ENCODE measurements at regions not wholly inside any gene's neighbourhood (a gene's known extent, or its start where the extent isn't known, plus 50 kb on each side); places are given as distances from the start of the nearest gene placed in this dataset.

GRCh38 chr16:26901983-26902382 lies 164.7 kb upstream of the C16orf82 start:
- TF ChIP-seq CTCF (conservative IDR thresholded peaks at IDR 0.05 in 1 of 2, IDR thresholded peaks at IDR 0.05 in 1 of 2; ENCODE audit: low read depth in 1 of 2, low read length in 2 of 2) = no peak
- no peak for TF ChIP-seq EZH2 (IDR thresholded peaks at IDR 0.05; ENCODE audit: low read length, missing control alignments)

All from fibroblast of lung (primary cell).